NCI-H2227 (cell line): ENCODE measurements at regions not wholly inside any gene's neighbourhood (a gene's known extent, or its start where the extent isn't known, plus 50 kb on each side); places are given as distances from the start of the nearest gene placed in this dataset.
A peak's percentile ranks its signal among the peaks of the same experiment; 100 is the strongest.
"Not testable (repeated sequence)": the region's sequence is repeated elsewhere in the genome, so short reads cannot be mapped to it uniquely, and the experiment has no call there.

ENCODE experiments used
- DNase-seq: peaks from one replicate; lab custom pipeline; 2025; ENCODE audit not compliant: unreplicated experiment; lab: John Stamatoyannopoulos, UW

GRCh38 chr7:80019809-80020207 is 114.8 kb upstream of the GNAI1 start:
- not testable (repeated sequence) for DNase-seq

- DNase-seq: peak; percentile 72
Measured at GRCh38 chr7:80018941-80019808, 115.5 kb upstream of the GNAI1 start.

- no peak for DNase-seq
Measured at GRCh38 chr7:80017101-80017698, 117.4 kb upstream of the GNAI1 start.

- no peak for DNase-seq
Measured at GRCh38 chr7:80014511-80014910, 120.1 kb upstream of the GNAI1 start.

- DNase-seq: peak; percentile 88
Measured at GRCh38 chr7:80008039-80008438, 126.6 kb upstream of the GNAI1 start.

- DNase-seq: no peak
Measured at GRCh38 chr7:80002865-80003264, 131.8 kb upstream of the GNAI1 start.

- DNase-seq: no peak
Measured at GRCh38 chr7:79998363-79998762, 136.3 kb upstream of the GNAI1 start.

- no peak for DNase-seq
Measured at GRCh38 chr7:79997345-79997744, 137.3 kb upstream of the GNAI1 start.

- not testable (repeated sequence) for DNase-seq
Measured at GRCh38 chr7:79995741-79996140, 138.9 kb upstream of the GNAI1 start.

GRCh38 chr7:79988653-79989052 is 146.0 kb upstream of the GNAI1 start:
- DNase-seq: no peak

- DNase-seq: no peak
Measured at GRCh38 chr7:79984210-79984609, 150.4 kb upstream of the GNAI1 start.

- DNase-seq: no peak
Measured at GRCh38 chr7:79982141-79982770, 152.4 kb upstream of the GNAI1 start.

GRCh38 chr7:79980376-79980775 is 154.3 kb upstream of the GNAI1 start:
- no peak for DNase-seq

- no peak for DNase-seq
Measured at GRCh38 chr7:79979437-79979836, 155.2 kb upstream of the GNAI1 start.

GRCh38 chr7:79977481-79977880 is 157.2 kb upstream of the GNAI1 start:
- DNase-seq: no peak

- not testable (repeated sequence) for DNase-seq
Measured at GRCh38 chr7:79976711-79977020, 158.0 kb upstream of the GNAI1 start.

GRCh38 chr7:79975986-79976710 is 158.5 kb upstream of the GNAI1 start:
- not testable (repeated sequence) for DNase-seq

GRCh38 chr7:79973455-79973854 is 161.2 kb upstream of the GNAI1 start:
- DNase-seq: no peak

GRCh38 chr7:79971058-79971457 is 163.6 kb upstream of the GNAI1 start:
- DNase-seq: no peak

- no peak for DNase-seq
Measured at GRCh38 chr7:79968894-79969293, 165.7 kb upstream of the GNAI1 start.

GRCh38 chr7:79968077-79968648 is 166.5 kb upstream of the GNAI1 start:
- DNase-seq: no peak
